GM21515 (cell line): ENCODE measurements at regions not wholly inside any gene's neighbourhood (a gene's known extent, or its start where the extent isn't known, plus 50 kb on each side); places are given as distances from the start of the nearest gene placed in this dataset.
"Not testable (repeated sequence)": the region's sequence is repeated elsewhere in the genome, so short reads cannot be mapped to it uniquely, and the experiment has no call there.

Experiments used
- ATAC-seq: cut with Tn5 transposase; IDR thresholded peaks from one replicate; pipeline ENCODE4 v1.9.1; 2021; ENCODE audit not compliant: unreplicated experiment

- ATAC-seq, result no peak
Observed at GRCh38 chr12:72148709-72149108, 123.5 kb upstream of the TRHDE start.

- no peak for ATAC-seq
Observed at GRCh38 chr12:72162875-72163274, 109.3 kb upstream of the TRHDE start.

GRCh38 chr12:72168851-72169250, 103.3 kb upstream of the TRHDE start:
- no peak for ATAC-seq

GRCh38 chr12:72173974-72174373, 98.2 kb upstream of the TRHDE start:
- ATAC-seq, result no peak

- ATAC-seq, result no peak
Observed at GRCh38 chr12:72178244-72178643, 93.9 kb upstream of the TRHDE start.

- ATAC-seq, result no peak
Observed at GRCh38 chr12:72178871-72179270, 93.3 kb upstream of the TRHDE start.

GRCh38 chr12:72179841-72180240, 92.3 kb upstream of the TRHDE start:
- ATAC-seq, result no peak

- not testable (repeated sequence) for ATAC-seq
Observed at GRCh38 chr12:72184971-72185533, 87.1 kb upstream of the TRHDE start.

GRCh38 chr12:72189266-72189665, 82.9 kb upstream of the TRHDE start:
- no peak for ATAC-seq

- no peak for ATAC-seq
Observed at GRCh38 chr12:72191761-72192160, 80.4 kb upstream of the TRHDE start.

- no peak for ATAC-seq
Observed at GRCh38 chr12:72197790-72198189, 74.4 kb upstream of the TRHDE start.

- ATAC-seq, result no peak
Observed at GRCh38 chr12:72201457-72201856, 70.7 kb upstream of the TRHDE start.

GRCh38 chr12:72203764-72204335, 68.3 kb upstream of the TRHDE start:
- ATAC-seq, result no peak

- no peak for ATAC-seq
Observed at GRCh38 chr12:72207079-72207478, 65.1 kb upstream of the TRHDE start.

- ATAC-seq, result no peak
Observed at GRCh38 chr12:72207486-72208409, 64.4 kb upstream of the TRHDE start.

- no peak for ATAC-seq
Observed at GRCh38 chr12:72209086-72209485, 63.1 kb upstream of the TRHDE start.

- ATAC-seq, result no peak
Observed at GRCh38 chr12:72214163-72214562, 58.0 kb upstream of the TRHDE start.

GRCh38 chr12:72215287-72215686, 56.9 kb upstream of the TRHDE start:
- not testable (repeated sequence) for ATAC-seq

GRCh38 chr12:72219937-72220336, 52.2 kb upstream of the TRHDE start:
- ATAC-seq, result no peak
